HG03432 (cell line): ENCODE measurements at regions not wholly inside any gene's neighbourhood (a gene's known extent, or its start where the extent isn't known, plus 50 kb on each side); places are given as distances from the start of the nearest gene placed in this dataset.

ENCODE experiments used
- ATAC-seq: cut with Tn5 transposase; IDR thresholded peaks from one replicate; pipeline ENCODE4 v1.9.1; 2021; ENCODE audit warnings: mild to moderate bottlenecking, moderate library complexity; ENCODE audit not compliant: unreplicated experiment

DNA sequence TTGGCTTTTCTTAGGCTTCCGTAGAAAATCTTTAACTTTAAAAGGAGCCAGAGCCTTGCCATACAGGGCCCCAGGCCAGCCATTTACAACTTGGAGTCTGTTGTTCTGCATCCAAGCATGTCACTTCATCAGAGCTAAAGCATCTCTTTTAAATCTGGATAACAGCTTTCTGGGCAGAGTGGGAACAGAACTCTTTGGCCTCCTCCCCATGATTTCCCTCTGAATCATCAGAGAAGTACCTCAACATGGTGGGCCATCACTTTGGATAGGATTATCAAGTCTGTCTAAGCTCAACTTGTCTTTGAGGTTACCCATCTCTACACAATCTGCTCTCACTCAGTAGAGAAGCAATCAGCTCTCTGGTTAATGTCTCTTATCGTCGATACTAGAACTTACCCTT lies 170.9 kb downstream of the SLC6A15 start:
- ATAC-seq = no peak

- no peak for ATAC-seq
These were observed 171.6 kb downstream of the SLC6A15 start for GRCh38 chr12:84741031-84741430.

DNA sequence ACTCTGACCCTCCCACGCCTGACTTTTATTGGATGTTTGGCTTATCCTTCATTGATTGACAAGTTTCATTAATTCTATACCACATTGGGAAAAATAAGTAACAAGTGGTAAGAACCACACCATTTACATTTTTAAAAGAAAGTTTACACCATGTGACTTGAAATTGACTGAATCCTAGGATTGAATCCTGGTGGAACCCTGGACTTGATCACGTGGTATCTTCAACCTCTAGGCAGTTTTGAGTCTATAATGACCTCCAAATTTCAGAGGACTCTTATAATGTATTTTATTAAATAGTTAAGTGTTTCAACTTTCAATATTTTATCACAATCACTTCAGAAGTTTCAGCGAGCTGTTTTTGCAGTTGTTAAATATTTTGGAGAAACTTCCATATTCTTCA lies 172.0 kb downstream of the SLC6A15 start:
- no peak for ATAC-seq

GRCh38 chr12:84738481-84738972 lies 174.1 kb downstream of the SLC6A15 start:
- ATAC-seq = no peak

DNA sequence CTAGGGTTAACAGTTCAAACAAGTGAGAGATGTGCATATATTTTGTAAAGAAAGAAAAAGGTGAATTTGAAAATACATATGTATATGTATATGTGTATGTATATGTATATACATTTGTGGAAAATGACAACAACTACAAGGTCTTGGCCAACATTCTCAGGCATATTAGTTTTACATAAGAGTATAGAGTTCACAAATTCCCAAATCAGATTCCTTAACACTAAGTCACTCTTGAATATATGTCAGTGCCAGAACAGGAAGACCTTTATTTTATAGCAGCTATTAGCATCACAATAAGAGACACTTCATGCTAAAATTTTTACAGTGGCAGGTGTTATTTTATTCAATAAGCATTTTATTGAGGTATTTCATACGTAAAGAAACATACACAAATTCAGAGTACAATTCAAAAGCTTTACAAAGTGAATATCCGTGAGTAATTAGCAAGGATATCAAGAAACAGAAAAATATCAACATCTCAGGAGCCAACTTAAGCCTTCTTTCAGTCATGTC lies 179.7 kb downstream of the SLC6A15 start:
- no peak for ATAC-seq

- no peak for ATAC-seq
These were observed 181.9 kb downstream of the SLC6A15 start for GRCh38 chr12:84730561-84731162.

DNA sequence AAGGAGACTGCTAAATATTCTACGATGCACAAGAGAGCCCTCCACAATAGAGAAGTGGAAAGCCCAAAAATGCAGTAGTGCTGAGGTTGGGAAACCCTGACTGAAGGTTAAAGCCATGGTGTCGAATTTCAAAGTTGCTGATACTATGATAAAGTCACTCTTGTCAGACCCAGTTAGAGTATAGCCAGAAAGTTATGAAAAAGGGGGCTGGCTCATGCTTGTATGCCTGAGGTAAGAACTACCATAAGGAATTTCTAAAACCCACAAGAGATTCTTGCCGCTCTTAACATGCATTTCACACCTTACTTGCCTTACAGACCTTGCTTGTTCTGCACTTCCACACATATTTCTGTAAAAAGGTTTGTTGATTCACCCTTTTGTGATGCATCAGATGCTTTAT lies 184.6 kb downstream of the SLC6A15 start:
- ATAC-seq = no peak

GRCh38 chr12:84726780-84727179 lies 185.8 kb downstream of the SLC6A15 start:
- ATAC-seq = no peak

GRCh38 chr12:84723988-84724387 lies 188.6 kb downstream of the SLC6A15 start:
- ATAC-seq = no peak

- no peak for ATAC-seq
These were observed 192.6 kb downstream of the SLC6A15 start for GRCh38 chr12:84719997-84720396.

- ATAC-seq = no peak
These were observed 193.7 kb downstream of the SLC6A15 start for GRCh38 chr12:84718906-84719305.

DNA sequence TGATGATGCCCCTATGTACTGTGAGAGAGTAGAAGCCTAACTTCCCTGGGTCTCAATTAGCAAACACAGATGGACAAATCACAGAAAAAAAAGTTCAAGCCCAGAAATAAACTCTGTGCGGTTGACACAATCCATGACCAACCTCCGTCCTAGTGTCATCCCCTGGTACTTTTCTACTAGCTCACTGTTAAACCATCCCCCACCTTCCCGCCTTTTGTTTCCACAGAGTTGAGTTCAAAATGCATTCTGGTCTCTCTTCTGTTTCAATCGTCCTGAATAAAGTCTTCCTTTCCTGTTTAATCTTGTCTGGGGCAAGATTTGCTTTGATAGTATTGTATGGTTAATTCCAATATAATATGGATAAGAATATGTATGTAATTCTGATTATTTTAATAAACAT lies 199.9 kb downstream of the SLC6A15 start:
- no peak for ATAC-seq

GRCh38 chr12:84706374-84706773 lies 206.2 kb downstream of the SLC6A15 start:
- no peak for ATAC-seq

GRCh38 chr12:84704856-84705255 lies 207.7 kb downstream of the SLC6A15 start:
- no peak for ATAC-seq

DNA sequence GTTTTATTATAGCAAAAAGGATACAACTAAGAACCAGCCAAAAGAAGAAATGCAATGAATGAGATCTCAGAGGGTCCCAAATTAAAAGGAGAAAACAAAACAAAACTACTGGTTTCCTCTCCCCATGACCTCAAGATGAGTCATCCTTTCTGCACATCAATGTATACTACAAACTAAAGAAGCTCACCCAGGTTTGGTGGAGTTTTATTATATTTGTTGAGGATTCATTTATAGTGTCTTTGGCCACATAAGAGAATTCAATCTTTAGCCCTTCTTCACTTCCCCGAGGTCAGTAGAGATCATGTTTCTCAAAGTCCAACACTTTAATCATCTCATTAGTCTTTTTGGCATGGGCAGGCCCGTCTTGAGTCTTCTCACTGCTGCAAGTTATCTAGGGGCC lies 210.6 kb downstream of the SLC6A15 start:
- peak; percentile 85 for ATAC-seq

DNA sequence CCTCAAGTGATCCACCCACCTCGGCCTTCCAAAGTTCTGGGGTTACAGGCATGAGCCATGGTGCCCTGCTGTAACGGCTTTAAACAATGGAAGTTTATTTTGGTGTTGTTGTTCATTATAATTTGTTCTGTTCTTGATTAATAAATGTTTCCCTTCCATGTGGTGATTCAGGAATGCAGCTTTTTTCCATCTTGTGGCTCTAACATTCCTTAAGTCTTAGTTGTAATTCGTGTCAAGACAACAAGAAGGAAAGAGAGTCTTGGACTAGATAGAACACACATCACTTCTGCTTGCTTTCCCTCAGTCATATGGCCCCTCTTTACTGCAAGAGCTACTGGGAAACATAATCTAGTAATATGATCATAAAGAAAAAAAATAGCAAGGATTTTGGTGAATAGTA lies 211.6 kb downstream of the SLC6A15 start:
- ATAC-seq = no peak

DNA sequence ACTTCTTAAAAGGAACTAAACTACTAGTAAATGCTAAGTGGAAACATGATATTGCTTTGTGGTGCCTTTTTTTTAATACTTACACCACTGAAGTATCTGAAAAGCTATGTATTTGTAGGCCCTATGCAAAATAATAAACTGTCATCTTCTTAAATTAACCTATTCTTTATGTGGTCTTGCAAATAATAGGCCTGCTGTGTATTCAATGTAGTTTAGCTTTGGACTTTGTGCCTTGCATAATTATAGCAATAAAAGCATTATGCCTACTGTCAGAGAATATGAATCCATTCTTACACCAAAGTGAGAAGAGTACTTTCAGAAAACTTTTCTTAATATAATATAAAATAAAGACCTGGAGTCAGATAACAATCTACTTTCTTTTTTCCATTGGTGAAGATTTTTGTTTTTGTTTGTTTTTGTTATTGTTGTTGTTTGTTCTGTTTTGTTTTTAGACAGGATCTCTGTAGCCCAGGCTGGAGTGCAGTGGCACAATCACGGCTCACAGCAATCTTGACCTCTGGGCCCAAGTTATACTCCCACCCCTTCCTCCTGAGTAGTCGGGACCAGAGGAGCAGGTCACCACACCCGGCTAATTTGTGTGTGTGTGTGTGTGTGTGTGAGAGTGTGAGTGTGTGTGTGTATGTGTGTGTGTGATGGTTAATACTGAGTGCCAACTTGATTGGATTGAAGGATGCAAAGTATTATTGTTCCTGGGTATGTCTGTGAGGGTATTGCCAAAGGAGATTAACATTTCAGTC lies 213.8 kb downstream of the SLC6A15 start:
- ATAC-seq = no peak

DNA sequence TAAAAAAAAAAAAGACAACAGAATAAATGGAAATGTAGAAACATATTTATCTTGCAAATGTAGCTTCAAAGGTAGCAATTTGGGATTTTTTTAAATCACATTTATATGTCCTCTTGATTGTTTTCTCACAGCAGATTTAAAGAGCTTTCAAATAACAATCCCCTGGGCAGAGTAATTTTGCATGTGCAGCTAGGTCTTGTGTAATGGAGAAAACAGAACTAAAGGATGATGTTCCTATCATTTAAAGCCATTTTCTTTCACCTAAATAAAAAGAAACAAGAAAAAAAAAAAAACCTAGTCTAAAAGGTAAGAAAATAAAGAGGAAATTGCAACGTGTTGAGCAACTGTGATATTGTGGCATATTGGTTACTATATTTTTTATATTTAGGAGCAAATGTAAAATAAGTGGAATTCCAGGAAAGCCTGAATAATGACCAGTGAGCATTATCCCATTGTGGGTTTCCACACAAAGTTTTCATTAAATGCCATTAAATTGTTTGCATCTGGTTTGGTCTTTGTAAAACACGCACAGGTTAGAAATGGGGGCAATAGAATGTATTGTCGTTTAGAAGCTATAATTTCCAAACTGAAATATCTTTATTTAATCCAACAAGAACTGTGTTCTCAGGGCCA lies 215.6 kb downstream of the SLC6A15 start:
- ATAC-seq = no peak

DNA sequence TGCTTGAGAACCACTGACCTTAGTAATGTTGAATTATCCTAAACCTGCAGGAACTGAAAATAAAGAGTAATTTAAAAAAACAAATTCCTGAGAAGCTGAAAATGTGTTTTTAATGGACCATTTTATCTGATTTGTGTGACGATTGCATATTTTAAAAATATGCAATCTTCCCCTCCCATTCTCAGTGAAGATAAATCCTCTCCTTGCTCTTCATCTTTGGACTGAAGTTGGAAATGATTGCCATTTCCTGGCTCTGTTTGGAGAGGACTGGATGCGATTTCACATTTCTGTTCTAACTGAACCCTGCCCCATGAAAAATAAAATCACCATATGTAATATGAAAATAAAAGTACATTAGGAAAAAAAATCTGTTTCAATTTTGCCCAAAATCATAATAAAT lies 216.3 kb downstream of the SLC6A15 start:
- no peak for ATAC-seq

DNA sequence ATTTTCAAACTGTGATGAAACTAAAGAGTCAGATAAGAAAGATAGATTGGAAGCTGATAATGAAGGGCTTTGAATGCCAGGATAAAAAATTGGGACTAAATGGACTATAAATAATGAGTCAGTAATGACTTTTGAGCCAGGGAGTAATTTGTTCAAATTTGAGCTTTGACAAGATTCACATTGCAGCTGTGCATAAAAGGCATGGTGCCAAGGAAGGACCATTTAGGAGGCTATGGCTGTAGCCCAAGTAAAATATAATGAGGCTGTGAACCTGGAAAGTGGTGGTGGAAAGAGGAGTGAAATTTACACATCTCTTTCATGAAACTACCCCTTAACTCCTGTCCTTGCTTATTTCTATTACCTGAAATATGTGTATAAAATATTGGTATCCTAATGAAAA lies 218.5 kb downstream of the SLC6A15 start:
- no peak for ATAC-seq

DNA sequence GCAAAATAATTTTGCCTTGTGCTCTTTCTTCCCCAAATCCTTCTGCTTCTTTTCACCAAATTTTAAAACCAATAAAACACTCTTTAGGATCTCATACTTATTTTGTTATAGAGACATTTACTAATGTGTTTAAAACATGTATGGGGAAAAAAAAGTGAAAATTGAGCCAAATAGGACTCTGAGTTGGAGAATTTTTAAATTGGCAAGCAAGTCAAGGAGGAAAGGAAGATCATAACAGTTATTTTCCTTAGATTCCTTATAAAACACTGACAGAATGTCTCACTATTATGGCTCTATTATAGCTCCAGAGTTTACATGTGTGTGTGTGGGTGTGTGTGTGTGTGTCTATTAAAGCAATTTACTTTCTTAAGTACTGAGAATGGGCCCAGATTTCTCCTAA lies 220.5 kb downstream of the SLC6A15 start:
- no peak for ATAC-seq

- ATAC-seq = no peak
These were observed 221.3 kb downstream of the SLC6A15 start for GRCh38 chr12:84691266-84691665.
